Panc1 (cell line): ENCODE measurements at regions not wholly inside any gene's neighbourhood (a gene's known extent, or its start where the extent isn't known, plus 50 kb on each side); places are given as distances from the start of the nearest gene placed in this dataset.
A peak's percentile ranks its signal among the peaks of the same experiment; 100 is the strongest.

ENCODE experiments used
- ATAC-seq: fragments of 200-7000 bp; cut with Tn5 transposase; 2 replicates; pipeline ENCODE4 v1.9.1; 2020; ENCODE audit warnings: mild to moderate bottlenecking, moderate library complexity
- BruUV-seq: library from RNA; stranded (reverse); fragments of 400-500 nt; replicated peaks from 2 replicates; lab custom pipeline; 2021; lab: Mats Ljungman, UMichigan
- CTCF ChIA-PET: fragments of 300-600 bp; sonication (Branson Sonifier 250); formaldehyde crosslinking; loops from one replicate; lab custom pipeline; 2022; ENCODE audit warnings: antibody characterized with exemption; lab: Charles Lee
- POLR2A ChIA-PET: fragments of 300-600 bp; sonication (Branson Sonifier 250); formaldehyde crosslinking; loops from one replicate; lab custom pipeline; 2022; ENCODE audit warnings: antibody characterized with exemption; lab: Charles Lee
- DNase-seq: peaks from one replicate; pipeline ENCODE4 v3.0.0-alpha.2; 2010; ENCODE audit warnings: low read depth, low spot score
- H3K27ac ChIP-seq: 2 replicates; pipeline ENCODE4 v1.5.1; 2011; ENCODE audit warnings: mild to moderate bottlenecking, low read length, inconsistent platforms
- H3K27me3 ChIP-seq: fragments of 200-500 bp; sonication (Bioruptor generic); 2 replicates; pipeline ENCODE4 v1.6.0; 2014; ENCODE audit warnings: low read length, inconsistent platforms; ENCODE audit not compliant: control insufficient read depth, insufficient read depth
- H3K36me3 ChIP-seq: fragments of 200-500 bp; sonication (Bioruptor generic); 2 replicates; pipeline ENCODE4 v1.5.1; 2014; ENCODE audit warnings: inconsistent platforms, mild to moderate bottlenecking, low read length, moderate library complexity; ENCODE audit not compliant: control insufficient read depth, insufficient read depth
- H3K4me1 ChIP-seq: 2 replicates; pipeline ENCODE4 v1.5.1; 2011; ENCODE audit warnings: inconsistent platforms, mild to moderate bottlenecking, low read length, moderate library complexity; ENCODE audit not compliant: control insufficient read depth, insufficient read depth
- H3K4me3 ChIP-seq, 2 experiments: 2 replicates each; pipeline ENCODE4 v1.5.1; 2011 to 2012; ENCODE audit warnings: low read depth in 2 of 2, low read length in 2 of 2, mild to moderate bottlenecking in 2 of 2, inconsistent platforms in 1 of 2, moderate library complexity in 1 of 2
- H3K9me3 ChIP-seq: fragments of 200-500 bp; sonication (Bioruptor generic); 2 replicates; pipeline ENCODE4 v1.5.1; 2014; ENCODE audit warnings: low read depth, mild to moderate bottlenecking, inconsistent platforms, low read length, moderate library complexity; ENCODE audit not compliant: control insufficient read depth, insufficient read depth
- POLR2AphosphoS5 ChIP-seq: IDR thresholded peaks from 2 replicates; pipeline ENCODE4 v1.6.1; 2012; ENCODE audit warnings: mild to moderate bottlenecking, low read depth, low read length, moderate library complexity
- SIN3A ChIP-seq: IDR thresholded peaks from 2 replicates; pipeline ENCODE4 v1.6.1; 2012; ENCODE audit warnings: low read depth, mild to moderate bottlenecking, low read length, moderate library complexity, borderline replicate concordance; ENCODE audit not compliant: insufficient read depth
- TCF7L2 ChIP-seq: IDR thresholded peaks from 2 replicates; pipeline ENCODE4 v1.6.1; 2011; ENCODE audit warnings: mild to moderate bottlenecking, low read depth, low read length, inconsistent platforms
- in situ Hi-C: cut with HindIII; loops from 2 replicates; pipeline ENCODE4 v1.10.0; 2016; ENCODE audit warnings: low sequenced_read_pairs, low pct_unique_long_range_greater_than_20kb
- intact Hi-C: fragments of 100-400 bp; cut with micrococcal nuclease; formaldehyde crosslinking; loops from one replicate; pipeline ENCODE4 v1.10.0; 2022; ENCODE audit not compliant: unreplicated experiment
- TF ChIP-seq, protein P1 (sequence below): fragments of 450-650 bp; IDR thresholded peaks from 2 replicates; pipeline ENCODE4 v1.5.1; 2017; ENCODE audit warnings: mild to moderate bottlenecking
- TF ChIP-seq, protein P2 (sequence below), 2 experiments: IDR thresholded peaks; 2 replicates each; pipeline ENCODE4 v1.6.1; 2011 to 2012; ENCODE audit warnings: low read depth in 2 of 2, control low read depth in 1 of 2, low read length in 1 of 2, mild to moderate bottlenecking in 1 of 2, moderate library complexity in 1 of 2; ENCODE audit not compliant: insufficient read depth in 1 of 2

DNA sequence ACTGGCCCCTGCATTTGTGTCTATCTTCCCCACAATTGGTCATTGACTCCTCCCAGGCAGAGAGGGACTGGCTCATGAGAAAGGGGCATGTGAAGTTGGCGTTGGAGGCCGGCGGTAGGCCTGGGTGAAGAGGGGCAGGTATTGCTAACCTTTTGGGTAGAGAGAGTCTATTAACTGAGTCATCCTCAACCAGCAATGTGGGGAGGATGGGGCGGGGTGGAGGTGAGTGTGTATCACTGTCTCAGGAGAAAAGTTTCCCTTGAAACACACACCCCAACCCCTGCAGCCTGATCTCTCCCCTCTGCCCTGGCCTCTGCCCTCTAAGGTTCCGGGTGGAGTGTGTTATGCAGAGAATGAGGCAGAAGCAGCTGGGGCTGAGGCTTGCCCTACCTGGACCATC lies 60.1 kb upstream of the PHF21B start:
- no peaks in the 10 kb centered on the region for H3K9me3 ChIP-seq
- DNase-seq (no peak), ATAC-seq (no peak)
- no peak overlapping the region for H3K27ac ChIP-seq
- no peak for TF ChIP-seq TCF7L2
- TF ChIP-seq, protein P1, sequence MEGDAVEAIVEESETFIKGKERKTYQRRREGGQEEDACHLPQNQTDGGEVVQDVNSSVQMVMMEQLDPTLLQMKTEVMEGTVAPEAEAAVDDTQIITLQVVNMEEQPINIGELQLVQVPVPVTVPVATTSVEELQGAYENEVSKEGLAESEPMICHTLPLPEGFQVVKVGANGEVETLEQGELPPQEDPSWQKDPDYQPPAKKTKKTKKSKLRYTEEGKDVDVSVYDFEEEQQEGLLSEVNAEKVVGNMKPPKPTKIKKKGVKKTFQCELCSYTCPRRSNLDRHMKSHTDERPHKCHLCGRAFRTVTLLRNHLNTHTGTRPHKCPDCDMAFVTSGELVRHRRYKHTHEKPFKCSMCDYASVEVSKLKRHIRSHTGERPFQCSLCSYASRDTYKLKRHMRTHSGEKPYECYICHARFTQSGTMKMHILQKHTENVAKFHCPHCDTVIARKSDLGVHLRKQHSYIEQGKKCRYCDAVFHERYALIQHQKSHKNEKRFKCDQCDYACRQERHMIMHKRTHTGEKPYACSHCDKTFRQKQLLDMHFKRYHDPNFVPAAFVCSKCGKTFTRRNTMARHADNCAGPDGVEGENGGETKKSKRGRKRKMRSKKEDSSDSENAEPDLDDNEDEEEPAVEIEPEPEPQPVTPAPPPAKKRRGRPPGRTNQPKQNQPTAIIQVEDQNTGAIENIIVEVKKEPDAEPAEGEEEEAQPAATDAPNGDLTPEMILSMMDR, result no peak
- TF ChIP-seq, protein P2, sequence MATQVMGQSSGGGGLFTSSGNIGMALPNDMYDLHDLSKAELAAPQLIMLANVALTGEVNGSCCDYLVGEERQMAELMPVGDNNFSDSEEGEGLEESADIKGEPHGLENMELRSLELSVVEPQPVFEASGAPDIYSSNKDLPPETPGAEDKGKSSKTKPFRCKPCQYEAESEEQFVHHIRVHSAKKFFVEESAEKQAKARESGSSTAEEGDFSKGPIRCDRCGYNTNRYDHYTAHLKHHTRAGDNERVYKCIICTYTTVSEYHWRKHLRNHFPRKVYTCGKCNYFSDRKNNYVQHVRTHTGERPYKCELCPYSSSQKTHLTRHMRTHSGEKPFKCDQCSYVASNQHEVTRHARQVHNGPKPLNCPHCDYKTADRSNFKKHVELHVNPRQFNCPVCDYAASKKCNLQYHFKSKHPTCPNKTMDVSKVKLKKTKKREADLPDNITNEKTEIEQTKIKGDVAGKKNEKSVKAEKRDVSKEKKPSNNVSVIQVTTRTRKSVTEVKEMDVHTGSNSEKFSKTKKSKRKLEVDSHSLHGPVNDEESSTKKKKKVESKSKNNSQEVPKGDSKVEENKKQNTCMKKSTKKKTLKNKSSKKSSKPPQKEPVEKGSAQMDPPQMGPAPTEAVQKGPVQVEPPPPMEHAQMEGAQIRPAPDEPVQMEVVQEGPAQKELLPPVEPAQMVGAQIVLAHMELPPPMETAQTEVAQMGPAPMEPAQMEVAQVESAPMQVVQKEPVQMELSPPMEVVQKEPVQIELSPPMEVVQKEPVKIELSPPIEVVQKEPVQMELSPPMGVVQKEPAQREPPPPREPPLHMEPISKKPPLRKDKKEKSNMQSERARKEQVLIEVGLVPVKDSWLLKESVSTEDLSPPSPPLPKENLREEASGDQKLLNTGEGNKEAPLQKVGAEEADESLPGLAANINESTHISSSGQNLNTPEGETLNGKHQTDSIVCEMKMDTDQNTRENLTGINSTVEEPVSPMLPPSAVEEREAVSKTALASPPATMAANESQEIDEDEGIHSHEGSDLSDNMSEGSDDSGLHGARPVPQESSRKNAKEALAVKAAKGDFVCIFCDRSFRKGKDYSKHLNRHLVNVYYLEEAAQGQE (IDR thresholded peaks at IDR 0.05; ENCODE audit: insufficient read depth in 1 of 2, low read depth in 2 of 2, low read length in 1 of 2), result no peak
- no peak for TF ChIP-seq POLR2AphosphoS5
- TF ChIP-seq SIN3A, result no peak
- in situ Hi-C loops, result no loop called here
- no TSS peak for BruUV-seq
- intact Hi-C loops, result no loop called here
- ChIA-PET CTCF (no interaction called here), POLR2A (no interaction called here)
- H3K36me3 ChIP-seq, result no peaks in the 10 kb centered on the region
- no peaks in the 10 kb centered on the region for H3K27me3 ChIP-seq
- peaks cover 11% of the 10 kb centered on the region for H3K4me1 ChIP-seq
- H3K4me3 ChIP-seq, result no peak overlapping the region

DNA sequence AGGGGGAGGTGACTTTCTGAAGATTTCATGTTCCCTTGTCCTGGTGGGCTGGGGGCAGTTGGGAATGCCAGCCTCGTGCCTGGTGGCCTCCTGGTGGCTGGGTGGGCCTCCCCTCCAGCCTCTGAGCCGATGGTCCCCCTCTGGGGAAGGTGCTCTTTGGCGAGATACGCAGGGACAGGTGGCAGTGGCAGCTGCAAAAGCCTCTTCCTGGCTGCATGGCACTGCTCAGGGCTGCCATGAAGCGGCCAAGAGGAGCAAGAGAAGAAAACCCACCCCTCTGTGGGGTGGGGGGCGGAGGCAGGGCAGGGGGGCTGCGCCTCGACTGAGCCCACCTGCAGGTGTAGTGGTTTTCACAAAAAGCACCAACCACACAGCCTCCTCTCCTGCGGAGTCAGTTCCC lies 61.8 kb upstream of the PHF21B start:
- Histone ChIP-seq H3K4me3 (peak overlapping the region in 1 of 2 experiments; percentile 31; a peak in 2 of 4 replicates), H3K36me3 (no peaks in the 10 kb centered on the region), H3K27ac (no peak overlapping the region), H3K4me1 (peaks cover 10% of the 10 kb centered on the region; the same call in 1 of the 2 replicates), H3K9me3 (no peaks in the 10 kb centered on the region), H3K27me3 (no peaks in the 10 kb centered on the region)
- CTCF ChIA-PET, result no interaction called here
- DNase-seq, result no peak
- TF ChIP-seq, protein P1, result no peak
- no peak for TF ChIP-seq POLR2AphosphoS5
- TF ChIP-seq SIN3A, result no peak
- TF ChIP-seq TCF7L2, result no peak
- TF ChIP-seq, protein P2 (IDR thresholded peaks at IDR 0.05; ENCODE audit: insufficient read depth in 1 of 2, low read depth in 2 of 2, low read length in 1 of 2), result no peak
- in situ Hi-C loops (no loop called here), intact Hi-C loops (no loop called here)
- ATAC-seq, result no peak
- BruUV-seq, result no TSS peak
- POLR2A ChIA-PET, result no interaction called here
